GM08714 (cell line): ENCODE measurements at regions not wholly inside any gene's neighbourhood (a gene's known extent, or its start where the extent isn't known, plus 50 kb on each side); places are given as distances from the start of the nearest gene placed in this dataset.

Experiments used
- H3K4me3 ChIP-seq: fragments of 200-500 bp; sonication (Bioruptor generic); 2 replicates; pipeline ENCODE4 v1.5.1; 2014; ENCODE audit warnings: mild to moderate bottlenecking, low read length, inconsistent platforms
- ZNF274 ChIP-seq: IDR thresholded peaks from 2 replicates; pipeline ENCODE4 v1.6.1; 2012; ENCODE audit warnings: mild to moderate bottlenecking, low read depth, low read length

GRCh38 chr13:30116379-30116778 is 191.0 kb downstream of the KATNAL1 start:
- TF ChIP-seq ZNF274 = no peak
- no peak overlapping the region for H3K4me3 ChIP-seq

- TF ChIP-seq ZNF274 = no peak
- peak overlapping the region; percentile 76; the same call in 1 of the 2 replicates for H3K4me3 ChIP-seq
These were observed 192.1 kb downstream of the KATNAL1 start for GRCh38 chr13:30115257-30115600.

GRCh38 chr13:30114571-30115256 is 192.6 kb downstream of the KATNAL1 start:
- TF ChIP-seq ZNF274 = no peak

GRCh38 chr13:30113983-30114570 is 193.3 kb downstream of the KATNAL1 start:
- H3K4me3 ChIP-seq = peak overlapping the region; percentile 76; the same call in 1 of the 2 replicates

More at GRCh38 chr13:30114571-30115256, 192.6 kb downstream of the KATNAL1 start:
- peak overlapping the region; percentile 76; the same call in 1 of the 2 replicates for H3K4me3 ChIP-seq

GRCh38 chr13:30113551-30113950 is 193.8 kb downstream of the KATNAL1 start:
- no peak for TF ChIP-seq ZNF274
- no peak overlapping the region for H3K4me3 ChIP-seq

More at GRCh38 chr13:30113983-30114570, 193.3 kb downstream of the KATNAL1 start:
- no peak for TF ChIP-seq ZNF274

GRCh38 chr13:30112602-30113435 is 194.5 kb downstream of the KATNAL1 start:
- H3K4me3 ChIP-seq = no peak overlapping the region; the same call in 1 of the 2 replicates
- no peak for TF ChIP-seq ZNF274

- H3K4me3 ChIP-seq = no peak overlapping the region
- no peak for TF ChIP-seq ZNF274
These were observed 195.5 kb downstream of the KATNAL1 start for GRCh38 chr13:30111810-30112209.

- no peak overlapping the region for H3K4me3 ChIP-seq
- TF ChIP-seq ZNF274 = no peak
These were observed 196.9 kb downstream of the KATNAL1 start for GRCh38 chr13:30110301-30111070.

- TF ChIP-seq ZNF274 = no peak
- H3K4me3 ChIP-seq = no peak overlapping the region
These were observed 197.7 kb downstream of the KATNAL1 start for GRCh38 chr13:30109471-30110135.

- no peak overlapping the region for H3K4me3 ChIP-seq
- TF ChIP-seq ZNF274 = no peak
These were observed 198.5 kb downstream of the KATNAL1 start for GRCh38 chr13:30108913-30109237.

GRCh38 chr13:30108216-30108912 is 199.0 kb downstream of the KATNAL1 start:
- no peak for TF ChIP-seq ZNF274

GRCh38 chr13:30107521-30108136 is 199.7 kb downstream of the KATNAL1 start:
- no peak overlapping the region for H3K4me3 ChIP-seq
- no peak for TF ChIP-seq ZNF274

More at GRCh38 chr13:30108216-30108912, 199.0 kb downstream of the KATNAL1 start:
- no peak overlapping the region for H3K4me3 ChIP-seq
